HEK293T (cell line): ENCODE measurements at regions not wholly inside any gene's neighbourhood (a gene's known extent, or its start where the extent isn't known, plus 50 kb on each side); places are given as distances from the start of the nearest gene placed in this dataset.

Experiments
- CTCF ChIA-PET: fragments of 350-600 bp; formaldehyde crosslinking; extraction: SDS; loops from one replicate; lab custom pipeline; 2021; ENCODE audit warnings: antibody characterized with exemption, inconsistent platforms; lab: Yijun Ruan, JAX
- POLR2A ChIA-PET: fragments of 350-600 bp; formaldehyde crosslinking; extraction: SDS; loops from one replicate; lab custom pipeline; 2020; ENCODE audit warnings: antibody characterized with exemption, inconsistent platforms; lab: Yijun Ruan, JAX
- DNase-seq: peaks from one replicate; pipeline ENCODE4 v3.0.0; 2012; ENCODE audit warnings: mixed read lengths; ENCODE audit errors: extremely low spot score
- ARNT ChIP-seq: fragments of 450-650 bp; IDR thresholded peaks from 2 replicates; pipeline ENCODE4 v1.6.1; 2017; ENCODE audit warnings: mild to moderate bottlenecking
- BHLHE40 ChIP-seq: fragments of 450-650 bp; IDR thresholded peaks from 2 replicates; pipeline ENCODE4 v1.6.1; 2016; ENCODE audit warnings: mild to moderate bottlenecking, moderate library complexity, borderline replicate concordance
- CTBP1 ChIP-seq: fragments of 450-650 bp; IDR thresholded peaks from 2 replicates; pipeline ENCODE4 v1.6.1; 2016; ENCODE audit warnings: borderline replicate concordance
- ELF4 ChIP-seq: fragments of 450-650 bp; IDR thresholded peaks from 2 replicates; pipeline ENCODE4 v1.6.1; 2017; ENCODE audit warnings: antibody characterized with exemption
- FOXA1 ChIP-seq: fragments of 450-650 bp; IDR thresholded peaks from 2 replicates; pipeline ENCODE4 v1.6.1; 2016; ENCODE audit warnings: mild to moderate bottlenecking
- FOXK2 ChIP-seq: fragments of 450-650 bp; IDR thresholded peaks from 2 replicates; pipeline ENCODE4 v1.6.1; 2016; ENCODE audit warnings: mild to moderate bottlenecking
- FOXM1 ChIP-seq: fragments of 450-650 bp; IDR thresholded peaks from 2 replicates; pipeline ENCODE4 v1.6.1; 2017; ENCODE audit warnings: mild to moderate bottlenecking, borderline replicate concordance
- HDGF ChIP-seq: fragments of 450-650 bp; IDR thresholded peaks from 2 replicates; pipeline ENCODE4 v1.6.1; 2017; ENCODE audit warnings: antibody characterized with exemption, borderline replicate concordance
- L3MBTL2 ChIP-seq: fragments of 450-650 bp; conservative IDR thresholded peaks from 2 replicates; pipeline ENCODE4 v1.6.1; 2016; ENCODE audit warnings: mild to moderate bottlenecking
- LEF1 ChIP-seq: fragments of 450-650 bp; IDR thresholded peaks from 2 replicates; pipeline ENCODE4 v1.6.1; 2017; ENCODE audit warnings: mild to moderate bottlenecking, borderline replicate concordance
- NFRKB ChIP-seq: fragments of 450-650 bp; IDR thresholded peaks from 2 replicates; pipeline ENCODE4 v1.6.1; 2016; ENCODE audit warnings: mild to moderate bottlenecking, moderate library complexity
- SP1 ChIP-seq: fragments of 450-650 bp; IDR thresholded peaks from 2 replicates; pipeline ENCODE4 v1.6.1; 2017
- SUZ12 ChIP-seq: fragments of 450-650 bp; IDR thresholded peaks from 2 replicates; pipeline ENCODE4 v1.6.1; 2016; ENCODE audit warnings: mild to moderate bottlenecking
- TARDBP ChIP-seq: fragments of 450-650 bp; IDR thresholded peaks from 2 replicates; pipeline ENCODE4 v1.6.1; 2016
- ZNF384 ChIP-seq: fragments of 450-650 bp; IDR thresholded peaks from 2 replicates; pipeline ENCODE4 v1.6.1; 2016
- TF ChIP-seq, protein P1 (sequence below): fragments of 450-650 bp; IDR thresholded peaks from 2 replicates; pipeline ENCODE4 v1.6.1; 2016

GRCh38 chrX:46311581-46312120 is 233.6 kb downstream of the ZNF674 start:
- ChIA-PET POLR2A (no interaction called here), CTCF (no interaction called here)
- TF ChIP-seq ARNT (no peak), FOXK2 (no peak), ZNF384 (no peak), ELF4 (no peak)
- no peak for DNase-seq

- TF ChIP-seq L3MBTL2 (no peak), FOXM1 (no peak), ZNF384 (no peak), NFRKB (no peak), SP1 (no peak), ARNT (no peak), LEF1 (no peak), TARDBP (no peak), SUZ12 (no peak), HDGF (no peak)
- TF ChIP-seq, protein P1, sequence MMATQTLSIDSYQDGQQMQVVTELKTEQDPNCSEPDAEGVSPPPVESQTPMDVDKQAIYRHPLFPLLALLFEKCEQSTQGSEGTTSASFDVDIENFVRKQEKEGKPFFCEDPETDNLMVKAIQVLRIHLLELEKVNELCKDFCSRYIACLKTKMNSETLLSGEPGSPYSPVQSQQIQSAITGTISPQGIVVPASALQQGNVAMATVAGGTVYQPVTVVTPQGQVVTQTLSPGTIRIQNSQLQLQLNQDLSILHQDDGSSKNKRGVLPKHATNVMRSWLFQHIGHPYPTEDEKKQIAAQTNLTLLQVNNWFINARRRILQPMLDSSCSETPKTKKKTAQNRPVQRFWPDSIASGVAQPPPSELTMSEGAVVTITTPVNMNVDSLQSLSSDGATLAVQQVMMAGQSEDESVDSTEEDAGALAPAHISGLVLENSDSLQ: no peak
- POLR2A ChIA-PET: no interaction called here
- CTCF ChIA-PET: no interaction called here
- DNase-seq: no peak
Observed at GRCh38 chrX:46310815-46311497, 234.3 kb downstream of the ZNF674 start.

GRCh38 chrX:46308110-46308509 is 237.1 kb downstream of the ZNF674 start:
- TF ChIP-seq TARDBP (no peak), L3MBTL2 (no peak), ELF4 (no peak), NFRKB (no peak), CTBP1 (no peak), BHLHE40 (no peak), ARNT (no peak), ZNF384 (no peak), LEF1 (no peak)
- ChIA-PET POLR2A (interaction anchor here (0.6 kb wide), 1 partner anchor 10 kb away, joined by 3 read pairs; no protein-coding TSS in a partner anchor), CTCF (no interaction called here)
- DNase-seq: no peak

GRCh38 chrX:46306103-46306502 is 239.1 kb downstream of the ZNF674 start:
- ChIA-PET CTCF (no interaction called here), POLR2A (no interaction called here)
- TF ChIP-seq, protein P1: no peak
- TF ChIP-seq TARDBP (no peak), L3MBTL2 (no peak), ELF4 (no peak)
- DNase-seq: no peak

DNA sequence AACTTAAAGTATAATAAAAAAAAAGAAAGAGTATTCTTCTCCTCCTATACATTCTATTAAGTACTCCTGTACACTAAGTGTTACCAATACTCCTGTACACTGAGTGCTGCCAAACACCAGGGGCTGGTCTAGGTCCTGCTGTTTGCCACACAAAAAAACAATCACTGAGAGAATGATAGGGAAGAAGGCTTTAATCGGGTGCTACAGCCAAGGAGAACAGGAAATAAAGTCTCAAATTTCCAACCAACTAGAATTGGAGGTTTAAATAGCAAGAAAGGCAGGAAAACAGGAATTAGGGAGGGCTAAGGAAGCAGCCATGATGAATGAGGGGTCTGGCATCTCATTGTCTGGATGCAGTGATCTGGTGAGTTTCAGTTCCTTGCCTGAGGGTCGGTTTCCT is 239.8 kb downstream of the ZNF674 start:
- no peak for DNase-seq
- POLR2A ChIA-PET: no interaction called here
- CTCF ChIA-PET: no interaction called here
- no peak for TF ChIP-seq NFRKB
- no peak for TF ChIP-seq CTBP1
- TF ChIP-seq FOXK2: no peak
- no peak for TF ChIP-seq L3MBTL2
- TF ChIP-seq SP1: no peak
- no peak for TF ChIP-seq BHLHE40
- TF ChIP-seq TARDBP: no peak
- TF ChIP-seq ARNT: no peak
- no peak for TF ChIP-seq ELF4
- no peak for TF ChIP-seq FOXM1
- no peak for TF ChIP-seq SUZ12
- no peak for TF ChIP-seq LEF1
- TF ChIP-seq HDGF: no peak
- no peak for TF ChIP-seq ZNF384

- DNase-seq: no peak
- TF ChIP-seq SUZ12 (no peak), ELF4 (no peak), SP1 (no peak)
- ChIA-PET CTCF (no interaction called here), POLR2A (no interaction called here)
Observed at GRCh38 chrX:46301903-46302302, 243.3 kb downstream of the ZNF674 start.

GRCh38 chrX:46298821-46299220 is 246.4 kb downstream of the ZNF674 start:
- ChIA-PET POLR2A (no interaction called here), CTCF (no interaction called here)
- TF ChIP-seq CTBP1: no peak
- no peak for TF ChIP-seq HDGF
- no peak for TF ChIP-seq LEF1
- TF ChIP-seq SP1: no peak
- TF ChIP-seq ELF4: no peak
- no peak for TF ChIP-seq FOXM1
- no peak for TF ChIP-seq BHLHE40
- no peak for DNase-seq

- TF ChIP-seq TARDBP (no peak), SP1 (no peak), HDGF (no peak), ARNT (no peak), SUZ12 (no peak), CTBP1 (no peak), ZNF384 (no peak), FOXM1 (no peak), FOXK2 (no peak), ELF4 (no peak), BHLHE40 (no peak), NFRKB (no peak), LEF1 (no peak), L3MBTL2 (no peak), FOXA1 (no peak)
- TF ChIP-seq, protein P1: no peak
- no peak for DNase-seq
- CTCF ChIA-PET: no interaction called here
- POLR2A ChIA-PET: no interaction called here
Observed at GRCh38 chrX:46295963-46296362, 249.3 kb downstream of the ZNF674 start.
